HCT116 (cell line): ENCODE measurements at regions not wholly inside any gene's neighbourhood (a gene's known extent, or its start where the extent isn't known, plus 50 kb on each side); places are given as distances from the start of the nearest gene placed in this dataset.

Experiments used
- ATAC-seq: fragments of 200-7000 bp; cut with Tn5 transposase; 2 replicates; pipeline ENCODE4 v1.9.1; 2020; ENCODE audit warnings: mild to moderate bottlenecking, moderate library complexity
- BruUV-seq: library from RNA; stranded (reverse); fragments of 400-500 nt; replicated peaks from 2 replicates; lab custom pipeline; 2021; lab: Mats Ljungman, UMichigan
- CTCF ChIA-PET: fragments of 300-600 bp; sonication (Branson Sonifier 250); formaldehyde crosslinking; loops from one replicate; lab custom pipeline; 2021; ENCODE audit warnings: antibody characterized with exemption; lab: Charles Lee
- POLR2A ChIA-PET: fragments of 300-600, 350-600 bp; sonication (Branson Sonifier 250); formaldehyde crosslinking; loops from one replicate; lab custom pipeline; 2021; ENCODE audit warnings: antibody characterized with exemption; lab: Charles Lee
- RAD21 ChIA-PET, 2 experiments: fragments of 300-600 bp; sonication (Branson Sonifier 250); formaldehyde crosslinking; loops; one replicate each; lab custom pipeline; 2023; ENCODE audit warnings: low total read pairs in 2 of 2; ENCODE audit not compliant: uncharacterized antibody in 2 of 2, unreplicated experiment in 2 of 2, low non-redundant PET in 1 of 2; lab: Charles Lee
- DNase-seq: peaks from one replicate; pipeline ENCODE4 v3.0.0-alpha.2; 2010; ENCODE audit warnings: low read depth, low spot score
- H2AFZ ChIP-seq: fragments of 200-600 bp; shearing (Covaris generic), sonication (generic); 2 replicates; pipeline ENCODE4 v1.6.1; 2017; ENCODE audit warnings: low read depth, mixed run types, mixed read lengths, antibody characterized with exemption, low read length; ENCODE audit not compliant: poor library complexity, severe bottlenecking
- H3K27ac ChIP-seq: 2 replicates; pipeline ENCODE4 v1.5.1; 2012; ENCODE audit warnings: low read depth, low read length
- H3K27me3 ChIP-seq: fragments of 200-600 bp; sonication (generic); 2 replicates; pipeline ENCODE4 v1.6.1; 2016; ENCODE audit warnings: mixed run types, low read length, mixed read lengths; ENCODE audit not compliant: insufficient read depth
- H3K36me3 ChIP-seq, 2 experiments: fragments of 200-500 bp in 1 of 2; fragments of 200-600 bp in 1 of 2; sonication (Bioruptor generic) in 1 of 2; sonication (generic) in 1 of 2; 2 replicates each; pipeline versions ENCODE4 v1.5.1 to v1.6.1; 2014 to 2016; ENCODE audit warnings: low read length in 2 of 2, inconsistent platforms in 1 of 2, mixed read lengths in 1 of 2, mixed run types in 1 of 2; ENCODE audit not compliant: insufficient read depth in 2 of 2, control insufficient read depth in 1 of 2
- H3K4me1 ChIP-seq, 2 experiments: fragments of 200-600 bp in 1 of 2; sonication (generic) in 1 of 2; 2 replicates each; pipeline versions ENCODE4 v1.5.1 to v1.6.1; 2012 to 2017; ENCODE audit warnings: low read length in 2 of 2, inconsistent platforms in 1 of 2, mild to moderate bottlenecking in 1 of 2, mixed read lengths in 1 of 2, mixed run types in 1 of 2, moderate library complexity in 1 of 2; ENCODE audit not compliant: insufficient read depth in 2 of 2, control insufficient read depth in 1 of 2
- H3K4me2 ChIP-seq: fragments of 200-600 bp; sonication (generic); 2 replicates; pipeline ENCODE4 v1.6.1; 2017; ENCODE audit warnings: mixed run types, low read length, mixed read lengths
- H3K4me3 ChIP-seq, 2 experiments: fragments of 200-600 bp in 1 of 2; sonication (generic) in 1 of 2; replicated peaks in 1 of 2; 2 replicates each; pipeline ENCODE4 v1.5.1; 2011 to 2016; ENCODE audit warnings: low read length in 2 of 2, control low read depth in 1 of 2, low read depth in 1 of 2, mild to moderate bottlenecking in 1 of 2, mixed read lengths in 1 of 2, mixed run types in 1 of 2
- H3K79me2 ChIP-seq: fragments of 200-600 bp; sonication (generic); 2 replicates; pipeline ENCODE4 v1.6.1; 2017; ENCODE audit warnings: mild to moderate bottlenecking, mixed run types, low read length, moderate library complexity, mixed read lengths; ENCODE audit not compliant: insufficient read depth
- H3K9ac ChIP-seq: fragments of 200-600 bp; sonication (generic); 2 replicates; pipeline ENCODE4 v1.6.1; 2016; ENCODE audit warnings: low read length, mixed read lengths
- H3K9me2 ChIP-seq: fragments of 200-600 bp; sonication (generic), shearing (Covaris generic); 2 replicates; pipeline ENCODE4 v1.6.1; 2017; ENCODE audit warnings: mixed run types, mild to moderate bottlenecking, moderate library complexity; ENCODE audit not compliant: insufficient read depth
- H3K9me3 ChIP-seq, 2 experiments: fragments of 200-500 bp in 1 of 2; fragments of 200-600 bp in 1 of 2; sonication (Bioruptor generic) in 1 of 2; sonication (generic) in 1 of 2; 2 replicates each; pipeline ENCODE4 v1.6.1; 2014 to 2017; ENCODE audit warnings: low read length in 2 of 2, mixed read lengths in 2 of 2, inconsistent platforms in 1 of 2, low read depth in 1 of 2, mild to moderate bottlenecking in 1 of 2, mixed run types in 1 of 2, moderate library complexity in 1 of 2; ENCODE audit not compliant: control insufficient read depth in 1 of 2, insufficient read depth in 1 of 2
- H4K20me1 ChIP-seq: fragments of 200-600 bp; sonication (generic), shearing (Covaris generic); 2 replicates; pipeline ENCODE4 v1.6.1; 2017; ENCODE audit warnings: mixed run types, mild to moderate bottlenecking, moderate library complexity; ENCODE audit not compliant: insufficient read depth
- CEBPB ChIP-seq: IDR thresholded peaks from 2 replicates; pipeline ENCODE4 v1.6.1; 2012; ENCODE audit warnings: low read depth
- EGR1 ChIP-seq: IDR thresholded peaks from 2 replicates; pipeline ENCODE4 v1.6.1; 2012; ENCODE audit warnings: low read depth
- ELF1 ChIP-seq: IDR thresholded peaks from 2 replicates; pipeline ENCODE4 v1.6.1; 2012; ENCODE audit warnings: low read depth, borderline replicate concordance
- EZH2 ChIP-seq: fragments of 200-600 bp; sonication (generic); IDR thresholded peaks from 2 replicates; pipeline ENCODE4 v1.6.1; 2017; ENCODE audit warnings: antibody characterized with exemption, mixed run types
- EZH2phosphoT487 ChIP-seq: fragments of 200-600 bp; IDR thresholded peaks from 2 replicates; pipeline ENCODE4 v1.6.1; 2018; ENCODE audit warnings: antibody characterized with exemption, borderline replicate concordance
- FOSL1 ChIP-seq: IDR thresholded peaks from 2 replicates; pipeline ENCODE4 v1.6.1; 2012; ENCODE audit warnings: low read depth
- JUND ChIP-seq: IDR thresholded peaks from 2 replicates; pipeline ENCODE4 v1.6.1; 2012
- MAX ChIP-seq: IDR thresholded peaks from 2 replicates; pipeline ENCODE4 v1.6.1; 2012
- POLR2AphosphoS5 ChIP-seq: IDR thresholded peaks from 2 replicates; pipeline ENCODE4 v1.6.1; 2011; ENCODE audit warnings: mild to moderate bottlenecking, low read depth, low read length, moderate library complexity
- SP1 ChIP-seq: IDR thresholded peaks from 2 replicates; pipeline ENCODE4 v1.6.1; 2012; ENCODE audit warnings: low read depth
- SRF ChIP-seq: IDR thresholded peaks from 2 replicates; pipeline ENCODE4 v1.6.1; 2012; ENCODE audit warnings: low read depth
- YY1 ChIP-seq: IDR thresholded peaks from 2 replicates; pipeline ENCODE4 v1.6.1; 2011; ENCODE audit warnings: low read length, low read depth, moderate library complexity, mild to moderate bottlenecking; ENCODE audit not compliant: insufficient replicate concordance; ENCODE audit errors: extremely low read depth
- ZNF274 ChIP-seq: fragments of 200-500 bp; sonication (Bioruptor generic); IDR thresholded peaks from 2 replicates; pipeline ENCODE4 v1.6.1; 2014; ENCODE audit warnings: mild to moderate bottlenecking, low read depth, low read length, inconsistent platforms
- intact Hi-C: fragments of 100-400 bp; cut with micrococcal nuclease; formaldehyde crosslinking; loops from 2 replicates; pipeline ENCODE4 v1.10.0; 2022

DNA sequence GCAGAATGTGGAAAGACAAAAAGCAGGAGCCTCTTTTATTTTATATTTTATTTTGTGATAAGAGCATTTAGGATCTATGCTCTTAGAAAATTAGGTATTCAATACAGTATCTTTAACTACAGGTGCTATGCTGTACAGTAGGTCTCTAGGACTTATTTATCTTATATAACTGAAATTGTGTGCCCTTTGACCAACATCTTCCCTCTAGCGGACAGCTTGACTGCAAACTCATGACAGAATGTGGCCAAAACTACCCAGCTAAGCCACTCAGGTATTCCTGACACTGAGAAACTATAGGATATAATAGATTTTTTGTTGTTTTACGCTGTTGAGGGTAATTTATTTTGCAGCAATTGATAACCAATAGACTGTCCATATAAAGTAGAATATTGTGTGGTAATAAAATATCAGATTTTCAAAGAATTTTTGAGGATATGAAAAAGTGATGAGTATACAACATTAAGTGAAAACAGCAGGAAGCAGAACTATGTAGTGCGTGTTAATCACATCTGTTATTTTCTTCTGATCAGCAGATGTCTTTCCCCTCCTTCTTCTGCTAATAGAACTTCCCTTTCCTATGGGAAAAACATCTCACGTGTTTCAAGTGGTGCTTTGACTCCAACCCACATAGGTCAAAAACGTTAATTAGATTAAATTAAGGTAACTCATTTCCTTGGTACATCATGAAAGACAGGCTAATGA is 69.9 kb upstream of the SELENOP start:
- ChIA-PET CTCF (interaction anchor here (4.2 kb wide), 1 partner anchor 8 kb away, joined by 15 read pairs; no protein-coding TSS in a partner anchor), RAD21 (no interaction called here), POLR2A (no interaction called here)
- Histone ChIP-seq H3K4me2 (no peak overlapping the region), H3K36me3 (no peaks in the 10 kb centered on the region), H3K4me1 (no peaks in the 10 kb centered on the region), H3K79me2 (no peaks in the 10 kb centered on the region), H3K9me2 (no peaks in the 10 kb centered on the region), H3K27ac (no peak overlapping the region), H4K20me1 (no peaks in the 10 kb centered on the region), H2AFZ (no peak overlapping the region), H3K4me3 (no peak overlapping the region), H3K9me3 (no peaks in the 10 kb centered on the region), H3K27me3 (no peaks in the 10 kb centered on the region), H3K9ac (no peak overlapping the region)
- BruUV-seq, result no TSS peak
- DNase-seq (no peak), ATAC-seq (no peak)
- intact Hi-C loops, result no loop called here
- TF ChIP-seq YY1, result no peak
- no peak for TF ChIP-seq SRF
- TF ChIP-seq ZNF274, result no peak
- TF ChIP-seq POLR2AphosphoS5, result no peak
- no peak for TF ChIP-seq JUND
- TF ChIP-seq EZH2, result no peak
- TF ChIP-seq EGR1, result no peak
- no peak for TF ChIP-seq MAX
- TF ChIP-seq FOSL1, result no peak

DNA sequence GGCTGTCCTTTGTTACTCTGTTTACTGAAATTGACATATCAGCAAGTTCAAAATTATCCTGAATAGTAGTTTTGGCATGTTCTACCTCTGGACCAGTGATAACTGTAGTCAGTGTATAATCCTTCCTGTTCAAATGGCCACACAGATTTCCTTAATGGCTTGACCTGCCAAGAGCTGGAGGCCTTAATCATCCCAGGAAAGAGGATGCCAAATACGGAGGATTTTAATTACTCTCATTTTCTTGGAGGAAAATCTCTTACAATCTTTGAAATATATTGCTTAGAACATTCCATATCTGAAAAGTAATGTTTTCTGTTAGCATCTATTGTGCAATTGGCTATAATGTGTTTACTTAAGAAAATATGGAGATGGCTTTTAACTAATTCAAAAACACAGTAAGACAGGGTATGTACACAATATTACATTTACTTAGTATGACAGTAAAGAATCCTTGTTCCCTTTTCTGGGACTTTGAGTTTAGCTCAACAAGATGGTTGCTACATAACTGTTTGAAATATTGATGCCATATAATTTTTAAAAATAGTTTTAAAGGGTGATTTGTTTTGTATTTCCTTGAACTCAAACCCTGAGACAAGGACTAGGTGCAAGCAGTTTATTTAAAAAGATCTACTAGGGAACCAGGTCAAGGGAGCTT is 68.9 kb upstream of the SELENOP start:
- no peak for ATAC-seq
- no peaks in the 10 kb centered on the region for H3K4me1 ChIP-seq

More for the DNA sequence above, 68.9 kb upstream of the SELENOP start:
- no peaks in the 10 kb centered on the region for H3K27me3 ChIP-seq
- no peak overlapping the region for H3K4me3 ChIP-seq
- no peaks in the 10 kb centered on the region for H4K20me1 ChIP-seq
- RAD21 ChIA-PET, result no interaction called here
- DNase-seq, result no peak
- H3K36me3 ChIP-seq, result no peaks in the 10 kb centered on the region
- BruUV-seq, result no TSS peak
- no peaks in the 10 kb centered on the region for H3K9me2 ChIP-seq
- H3K27ac ChIP-seq, result no peak overlapping the region
- intact Hi-C loops, result no loop called here
- POLR2A ChIA-PET, result no interaction called here
- TF ChIP-seq ELF1, result no peak
- TF ChIP-seq FOSL1, result no peak
- TF ChIP-seq EZH2phosphoT487, result no peak
- no peak for TF ChIP-seq SP1
- no peak for TF ChIP-seq CEBPB
- no peak overlapping the region for H2AFZ ChIP-seq
- no peak overlapping the region for H3K4me2 ChIP-seq
- no peaks in the 10 kb centered on the region for H3K79me2 ChIP-seq
- CTCF ChIA-PET, result interaction anchor here (4.2 kb wide), 1 partner anchor 9 kb away, joined by 15 read pairs; no protein-coding TSS in a partner anchor
- H3K9ac ChIP-seq, result no peak overlapping the region
- no peaks in the 10 kb centered on the region for H3K9me3 ChIP-seq
